Endothelial cell of umbilical vein (primary cell): ENCODE measurements at regions not wholly inside any gene's neighbourhood (a gene's known extent, or its start where the extent isn't known, plus 50 kb on each side); places are given as distances from the start of the nearest gene placed in this dataset.

Experiments used
- BruUV-seq: library from RNA; stranded (reverse); fragments of 400-500 nt; replicated peaks from 2 replicates; lab custom pipeline; 2021; lab: Mats Ljungman, UMichigan
- CTCF ChIA-PET: fragments of 300-600, 350-600 bp; sonication (Branson Sonifier 250); formaldehyde crosslinking; loops from one replicate; lab custom pipeline; 2021; ENCODE audit warnings: antibody characterized with exemption, inconsistent platforms; lab: Charles Lee
- POLR2A ChIA-PET: fragments of 300-600, 350-600 bp; sonication (Branson Sonifier 250); formaldehyde crosslinking; loops from one replicate; lab custom pipeline; 2021; ENCODE audit warnings: antibody characterized with exemption, inconsistent platforms; lab: Charles Lee
- DNase-seq: peaks from one replicate; pipeline ENCODE4 v3.0.0-alpha.2; 2011; ENCODE audit warnings: low read depth, low spot score
- FAIRE-seq: peaks from 2 replicates; lab custom pipeline; 2011; peaks lifted over from hg19 to GRCh38; lab: Jason Lieb, UNC
- H2AFZ ChIP-seq: 2 replicates; pipeline ENCODE4 v1.6.0; 2012; ENCODE audit warnings: low read depth, low read length, control low read depth, inconsistent platforms
- H3K27ac ChIP-seq: 2 replicates; pipeline ENCODE4 v1.5.1; 2011; ENCODE audit warnings: low read depth, mild to moderate bottlenecking, control low read depth, low read length, moderate library complexity; ENCODE audit not compliant: insufficient read depth
- H3K27me3 ChIP-seq, 2 experiments: 2 replicates each; pipeline versions ENCODE4 v1.6.0 to v1.6.1; 2011; ENCODE audit warnings: low read length in 2 of 2, mixed read lengths in 1 of 2; ENCODE audit not compliant: control insufficient read depth in 2 of 2, insufficient read depth in 2 of 2
- H3K36me3 ChIP-seq, 2 experiments: 2 replicates in 1 of 2; 3 replicates in 1 of 2; pipeline ENCODE4 v1.5.1; 2011; ENCODE audit warnings: low read length in 2 of 2, mild to moderate bottlenecking in 1 of 2, moderate library complexity in 1 of 2; ENCODE audit not compliant: control insufficient read depth in 2 of 2, insufficient read depth in 2 of 2; ENCODE audit errors: extremely low read depth in 1 of 2
- H3K4me1 ChIP-seq: 3 replicates; pipeline ENCODE4 v1.5.1; 2011; ENCODE audit warnings: mild to moderate bottlenecking, low read length; ENCODE audit not compliant: control insufficient read depth, insufficient read depth; ENCODE audit errors: extremely low read depth
- H3K4me2 ChIP-seq: 2 replicates; pipeline ENCODE4 v1.6.1; 2011; ENCODE audit warnings: low read length, control low read depth, mixed read lengths; ENCODE audit not compliant: insufficient read depth
- H3K4me3 ChIP-seq, 3 experiments: fragments of 200-600 bp in 1 of 3; sonication (generic), shearing (Covaris generic) in 1 of 3; replicated peaks in 1 of 3; 2 replicates each; pipeline ENCODE4 v1.5.1; 2011 to 2016; ENCODE audit warnings: control low read depth in 3 of 3, low read length in 3 of 3, mild to moderate bottlenecking in 2 of 3, inconsistent platforms in 1 of 3, low read depth in 1 of 3, moderate library complexity in 1 of 3; ENCODE audit not compliant: insufficient read depth in 1 of 3
- H3K79me2 ChIP-seq: 2 replicates; pipeline ENCODE4 v1.6.0; 2012; ENCODE audit warnings: low read length, inconsistent platforms; ENCODE audit not compliant: control insufficient read depth, insufficient read depth
- H3K9ac ChIP-seq: replicated peaks from 2 replicates; pipeline ENCODE3; 2011; ENCODE audit warnings: low read length, control low read depth; ENCODE audit not compliant: insufficient read depth; ENCODE audit errors: extremely low read depth
- H3K9me1 ChIP-seq: replicated peaks from 3 replicates; pipeline ENCODE4 v1.6.0; 2011; ENCODE audit warnings: mild to moderate bottlenecking, low read length; ENCODE audit not compliant: control insufficient read depth, insufficient read depth; ENCODE audit errors: extremely low read depth
- H3K9me3 ChIP-seq: replicated peaks from 2 replicates; pipeline ENCODE4 v1.5.1; 2012; ENCODE audit warnings: low read length, inconsistent platforms; ENCODE audit not compliant: control insufficient read depth, insufficient read depth
- H4K20me1 ChIP-seq: replicated peaks from 2 replicates; pipeline ENCODE3; 2011; ENCODE audit warnings: mild to moderate bottlenecking, low read length; ENCODE audit not compliant: control insufficient read depth, insufficient read depth; ENCODE audit errors: extremely low read depth
- EZH2 ChIP-seq: IDR thresholded peaks from 2 replicates; pipeline ENCODE4 v1.6.1; 2012; ENCODE audit warnings: borderline replicate concordance, low read depth, mild to moderate bottlenecking, moderate library complexity, low read length, inconsistent platforms; ENCODE audit not compliant: severe bottlenecking
- FOS ChIP-seq: IDR thresholded peaks from 2 replicates; pipeline ENCODE4 v1.6.1; 2011; ENCODE audit warnings: mild to moderate bottlenecking, low read length, moderate library complexity, borderline replicate concordance; ENCODE audit not compliant: insufficient read depth
- GATA2 ChIP-seq: IDR thresholded peaks from 2 replicates; pipeline ENCODE4 v1.7.0; 2011; ENCODE audit warnings: low read depth, mild to moderate bottlenecking, moderate library complexity, mixed read lengths, low read length; ENCODE audit not compliant: insufficient read length, insufficient read depth
- JUN ChIP-seq: IDR thresholded peaks from 2 replicates; pipeline ENCODE4 v1.6.1; 2011; ENCODE audit warnings: borderline replicate concordance, low read depth; ENCODE audit not compliant: insufficient read length, insufficient read depth
- MAX ChIP-seq: IDR thresholded peaks from 2 replicates; pipeline ENCODE4 v1.6.1; 2011; ENCODE audit not compliant: insufficient read depth, insufficient read length
- MYC ChIP-seq: IDR thresholded peaks from one replicate; pipeline ENCODE4 v1.6.1; 2011; ENCODE audit warnings: mild to moderate bottlenecking, low read depth, low read length
- POLR2A ChIP-seq: IDR thresholded peaks from 2 replicates; pipeline ENCODE4 v1.6.1; 2012; ENCODE audit warnings: low read depth, mild to moderate bottlenecking, control low read depth, low read length
- POLR2AphosphoS5 ChIP-seq: IDR thresholded peaks from 2 replicates; pipeline ENCODE4 v1.6.1; 2012; ENCODE audit warnings: low read depth, mild to moderate bottlenecking, control low read depth, low read length, moderate library complexity; ENCODE audit not compliant: insufficient read depth
- dilution Hi-C: fragments of 300-500 bp; cut with MboI; formaldehyde crosslinking; loops from one replicate; pipeline ENCODE4 v1.15.0; 2019; ENCODE audit warnings: low sequenced_read_pairs; ENCODE audit not compliant: extremely low pct_ligation_motif_present
- intact Hi-C: fragments of 100-400 bp; cut with micrococcal nuclease; formaldehyde crosslinking; loops from one replicate; pipeline ENCODE4 v1.10.0; 2022
- TF ChIP-seq, protein P1 (sequence below), 2 donors: IDR thresholded peaks; 1 replicate in 1 of 2; 2 replicates in 1 of 2; pipeline ENCODE4 v1.5.1; 2011; ENCODE audit warnings: low read length in 2 of 2, mild to moderate bottlenecking in 2 of 2, moderate library complexity in 2 of 2, control low read depth in 1 of 2, inconsistent platforms in 1 of 2, low read depth in 1 of 2; ENCODE audit not compliant: insufficient read depth in 1 of 2; ENCODE audit errors: extremely low read depth in 1 of 2

DNA sequence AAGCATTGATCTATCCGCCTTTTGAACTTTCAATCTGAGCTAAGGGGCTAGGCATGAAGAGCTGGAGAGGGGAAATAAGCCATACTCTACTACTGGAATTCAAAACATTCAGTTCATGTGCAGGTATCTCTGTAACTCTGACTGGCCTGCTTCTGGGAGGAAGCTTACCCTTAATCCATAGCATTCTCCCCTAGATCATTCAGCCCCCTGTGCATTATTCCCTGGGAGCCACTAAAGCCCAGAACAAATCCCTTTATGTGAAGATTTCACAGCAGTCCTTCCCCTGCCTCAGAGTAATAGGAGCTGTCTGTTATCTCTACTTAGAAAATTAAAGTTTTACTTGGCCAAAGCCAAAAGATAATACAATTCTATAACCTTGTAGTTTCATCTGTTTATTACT is 300.7 kb downstream of the SEC16B start:
- Histone ChIP-seq H3K36me3 (no peaks in the 10 kb centered on the region), H3K79me2 (no peaks in the 10 kb centered on the region), H3K4me1 (no peaks in the 10 kb centered on the region), H3K4me2 (no peak overlapping the region), H3K9me3 (no peaks in the 10 kb centered on the region), H3K4me3 (no peak overlapping the region), H2AFZ (no peak overlapping the region), H3K27me3 (no peaks in the 10 kb centered on the region), H3K27ac (no peak overlapping the region), H3K9me1 (no peaks in the 10 kb centered on the region), H4K20me1 (no peaks in the 10 kb centered on the region), H3K9ac (no peak overlapping the region)
- no peak for FAIRE-seq
- POLR2A ChIA-PET: no interaction called here
- TF ChIP-seq POLR2AphosphoS5 (no peak), MYC (no peak), MAX (no peak), EZH2 (no peak), POLR2A (no peak), GATA2 (no peak), JUN (no peak), FOS (no peak)
- TF ChIP-seq, protein P1, sequence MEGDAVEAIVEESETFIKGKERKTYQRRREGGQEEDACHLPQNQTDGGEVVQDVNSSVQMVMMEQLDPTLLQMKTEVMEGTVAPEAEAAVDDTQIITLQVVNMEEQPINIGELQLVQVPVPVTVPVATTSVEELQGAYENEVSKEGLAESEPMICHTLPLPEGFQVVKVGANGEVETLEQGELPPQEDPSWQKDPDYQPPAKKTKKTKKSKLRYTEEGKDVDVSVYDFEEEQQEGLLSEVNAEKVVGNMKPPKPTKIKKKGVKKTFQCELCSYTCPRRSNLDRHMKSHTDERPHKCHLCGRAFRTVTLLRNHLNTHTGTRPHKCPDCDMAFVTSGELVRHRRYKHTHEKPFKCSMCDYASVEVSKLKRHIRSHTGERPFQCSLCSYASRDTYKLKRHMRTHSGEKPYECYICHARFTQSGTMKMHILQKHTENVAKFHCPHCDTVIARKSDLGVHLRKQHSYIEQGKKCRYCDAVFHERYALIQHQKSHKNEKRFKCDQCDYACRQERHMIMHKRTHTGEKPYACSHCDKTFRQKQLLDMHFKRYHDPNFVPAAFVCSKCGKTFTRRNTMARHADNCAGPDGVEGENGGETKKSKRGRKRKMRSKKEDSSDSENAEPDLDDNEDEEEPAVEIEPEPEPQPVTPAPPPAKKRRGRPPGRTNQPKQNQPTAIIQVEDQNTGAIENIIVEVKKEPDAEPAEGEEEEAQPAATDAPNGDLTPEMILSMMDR (IDR thresholded peaks at IDR 0.05; ENCODE audit: extremely low read depth in 1 of 2, insufficient read depth in 1 of 2, low read depth in 1 of 2, low read length in 2 of 2): no peak
- intact Hi-C loops: no loop called here
- dilution Hi-C loops: no loop called here
- no peak for DNase-seq
- CTCF ChIA-PET: no interaction called here
- BruUV-seq: no TSS peak
